DMS153 (cell line): ENCODE measurements at regions not wholly inside any gene's neighbourhood (a gene's known extent, or its start where the extent isn't known, plus 50 kb on each side); places are given as distances from the start of the nearest gene placed in this dataset.
A peak's percentile ranks its signal among the peaks of the same experiment; 100 is the strongest.
"Not testable (repeated sequence)": the region's sequence is repeated elsewhere in the genome, so short reads cannot be mapped to it uniquely, and the experiment has no call there.

Experiments
- DNase-seq: peaks from one replicate; lab custom pipeline; 2025; lab: John Stamatoyannopoulos, UW

DNA sequence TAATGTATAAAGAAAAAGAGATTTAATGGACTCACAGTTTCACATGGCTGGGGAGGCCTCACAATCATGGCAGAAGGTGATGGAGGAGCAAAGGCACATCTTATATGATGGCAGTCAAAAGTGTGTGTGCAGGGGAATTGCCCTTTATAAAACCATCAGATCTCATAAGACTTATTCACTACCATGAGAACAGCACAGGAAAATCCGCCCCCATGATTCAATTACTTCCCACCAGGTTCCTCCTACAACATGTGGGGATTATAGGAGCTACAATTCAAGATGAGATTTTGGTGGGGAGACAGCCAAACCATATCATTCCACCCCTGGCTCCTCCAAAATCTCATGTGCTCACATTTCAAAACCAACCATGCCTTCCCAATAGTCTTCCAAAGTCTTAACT is 82.5 kb upstream of the ANKRD1 start:
- DNase-seq: not testable (repeated sequence)

DNA sequence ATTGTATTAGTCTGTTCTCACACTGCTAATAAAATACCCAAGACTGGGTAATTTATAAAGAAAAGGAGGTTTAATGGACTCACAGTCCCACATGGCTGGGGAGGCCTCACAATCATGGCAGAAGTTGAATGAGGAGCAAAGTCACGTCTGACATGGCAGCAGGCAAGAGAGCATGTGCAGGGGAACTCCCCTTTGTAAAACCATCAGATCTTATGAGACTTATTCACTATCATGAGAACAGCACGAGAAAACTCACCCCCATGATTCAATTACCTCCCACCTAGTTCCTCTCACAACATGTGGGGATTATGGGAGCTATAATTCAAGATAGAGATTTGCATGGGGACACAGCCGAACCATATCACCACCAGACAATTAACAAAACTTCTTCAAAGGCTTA is 84.4 kb upstream of the ANKRD1 start:
- DNase-seq: not testable (repeated sequence)

DNA sequence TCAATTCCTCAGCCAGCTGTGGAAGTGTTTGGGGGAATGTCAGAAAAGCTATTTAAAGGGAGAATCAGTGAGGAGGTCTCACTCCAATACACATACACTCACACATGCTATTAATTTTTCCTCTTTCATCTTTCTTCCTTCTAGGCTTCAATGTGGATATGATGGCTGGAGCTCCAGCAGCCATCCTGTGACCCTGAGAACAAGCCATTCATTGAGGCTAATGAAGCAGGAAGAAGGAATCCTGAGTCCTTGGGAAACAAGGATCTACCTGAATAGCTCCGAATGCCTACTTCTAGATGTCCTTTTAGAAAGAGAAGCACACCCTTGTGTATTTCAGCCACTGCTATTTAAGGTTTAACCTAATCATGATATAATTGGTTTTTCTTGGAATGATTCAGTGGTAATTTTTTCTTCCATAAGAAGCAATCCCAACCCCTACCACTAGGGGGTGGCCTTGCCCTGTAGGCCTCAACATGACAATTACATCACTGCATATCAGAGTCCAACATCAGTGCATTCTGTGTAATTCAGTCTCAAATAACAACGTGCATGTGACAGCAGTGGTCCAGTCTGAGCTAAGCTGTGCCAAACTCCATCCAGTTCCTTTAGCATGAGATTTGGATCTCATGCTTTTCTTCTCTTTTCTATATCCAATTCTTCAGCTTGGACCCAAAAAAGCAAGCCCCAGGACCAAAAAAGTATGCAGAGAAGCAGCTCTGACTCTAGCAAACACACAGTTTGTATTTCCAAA is 85.3 kb upstream of the ANKRD1 start:
- peak; percentile 68 for DNase-seq

DNA sequence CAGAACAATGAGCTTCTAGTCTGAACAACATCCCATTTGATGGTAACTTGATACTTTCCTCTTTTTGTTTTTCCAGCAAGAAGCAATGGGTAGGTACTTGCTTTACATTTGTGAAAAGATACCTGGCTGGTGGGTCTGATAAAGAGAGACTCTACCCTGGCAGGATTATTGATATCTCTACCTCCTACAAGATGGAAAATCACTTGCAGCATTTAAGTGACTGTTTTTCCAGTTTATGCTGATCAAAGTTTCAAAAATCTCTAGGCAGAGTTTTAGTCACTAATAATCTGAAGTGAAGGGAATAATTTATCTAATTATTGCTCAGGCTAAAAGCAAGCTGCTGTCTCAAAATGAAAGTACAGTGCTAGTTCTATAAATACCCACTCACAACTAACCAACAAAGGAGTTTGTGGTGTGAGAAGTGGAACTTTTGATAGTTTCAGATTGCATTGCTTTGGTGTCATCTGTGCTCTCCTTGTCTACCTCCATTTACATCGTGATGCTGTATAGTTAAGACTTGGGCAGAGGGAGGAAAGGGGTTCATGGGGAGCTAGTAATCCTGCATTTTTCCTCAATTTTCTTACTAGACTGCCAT is 86.0 kb upstream of the ANKRD1 start:
- DNase-seq: no peak

DNA sequence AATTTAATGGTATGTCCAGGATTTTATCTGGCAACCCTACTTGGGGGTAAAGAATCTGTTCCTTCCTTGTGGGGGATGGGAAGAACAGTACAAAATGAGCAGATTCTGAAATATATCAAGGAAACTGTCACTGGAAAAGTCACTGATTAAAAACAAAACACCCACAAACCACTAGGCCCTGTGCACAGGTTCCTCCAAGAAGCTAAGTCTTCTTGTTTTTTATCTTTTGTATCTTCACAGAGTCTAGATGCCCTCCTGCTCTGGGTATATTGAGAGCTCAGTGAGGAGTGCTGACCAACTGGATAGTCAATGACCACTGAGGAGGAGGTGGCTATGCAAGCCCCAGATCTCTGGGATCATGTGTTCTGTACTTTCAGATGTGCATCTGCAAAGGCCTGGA is 86.8 kb upstream of the ANKRD1 start:
- no peak for DNase-seq

DNA sequence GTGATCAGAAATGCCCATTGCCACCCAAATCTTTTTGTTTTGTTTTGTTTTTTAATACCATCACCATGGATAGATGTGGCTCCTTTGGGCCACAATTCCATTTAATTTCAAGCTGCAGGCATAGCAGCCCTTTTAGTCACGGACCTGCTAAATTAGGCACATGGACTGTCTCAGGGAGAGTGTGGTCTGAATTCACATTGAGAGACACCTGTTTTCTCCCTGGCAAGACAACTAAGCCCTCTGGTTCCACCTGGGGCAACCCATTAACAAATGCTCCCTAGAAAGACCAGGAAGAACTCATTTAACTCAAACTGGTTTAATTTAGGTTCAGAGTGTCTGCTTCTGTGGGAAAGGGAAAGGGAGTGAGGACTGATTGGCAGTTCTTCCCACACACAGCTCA is 88.2 kb upstream of the ANKRD1 start:
- no peak for DNase-seq

DNA sequence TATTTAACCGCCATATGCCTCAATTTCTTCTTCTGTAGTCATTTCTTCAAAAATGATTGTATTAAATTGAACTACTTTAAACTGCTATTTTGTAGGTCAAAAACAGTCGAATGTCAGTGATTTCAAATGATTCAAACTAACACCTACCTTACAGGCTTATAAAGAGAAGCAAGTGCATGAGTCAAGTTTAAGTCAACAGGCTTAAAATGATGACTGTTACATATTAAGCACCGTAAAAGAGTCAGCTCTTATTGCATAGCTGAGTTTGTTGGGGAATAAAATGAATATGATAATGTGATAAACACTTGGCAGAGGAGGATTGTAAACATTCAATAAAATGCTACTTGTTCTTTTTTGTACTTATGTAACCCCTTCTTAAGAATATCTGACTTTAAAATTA is 90.1 kb upstream of the ANKRD1 start:
- DNase-seq: no peak

DNA sequence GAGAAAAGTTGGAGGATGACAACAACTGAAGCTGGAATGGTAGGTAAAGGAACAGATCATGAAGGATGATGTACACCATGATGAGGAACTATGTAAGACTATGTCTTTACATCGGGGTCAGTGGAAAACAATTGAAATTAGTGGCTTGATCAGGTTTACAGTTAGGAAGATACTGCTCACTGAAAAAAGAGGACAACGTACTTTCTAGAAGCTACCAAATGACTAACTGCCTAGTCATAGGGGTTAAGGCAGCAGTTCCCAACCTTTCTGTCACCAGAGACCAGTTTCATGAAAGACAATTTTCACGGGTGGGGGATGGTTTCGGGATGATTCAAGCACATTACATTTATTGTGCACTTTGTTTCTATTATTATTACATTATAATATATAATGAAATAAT is 91.6 kb upstream of the ANKRD1 start:
- no peak for DNase-seq

DNA sequence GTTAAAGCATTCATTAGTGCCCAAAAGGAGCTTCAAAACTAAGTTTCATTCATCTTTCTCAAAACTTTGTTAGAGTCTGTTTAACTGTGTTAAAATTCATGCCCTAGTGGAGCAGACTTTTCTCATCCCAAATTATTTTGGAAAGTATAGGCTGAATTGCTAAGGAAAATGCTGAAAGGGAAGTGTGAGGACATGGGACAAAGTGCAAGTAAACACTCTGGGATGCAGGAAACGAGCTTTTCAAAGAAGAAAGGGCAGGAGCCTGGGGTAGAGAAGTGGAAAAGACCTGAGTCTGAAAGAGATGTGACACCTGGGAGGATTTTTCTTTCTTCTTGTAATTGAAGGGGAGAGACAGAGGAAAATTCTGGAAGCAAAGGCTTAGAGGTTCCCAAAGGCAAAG is 93.1 kb upstream of the ANKRD1 start:
- DNase-seq: no peak

DNA sequence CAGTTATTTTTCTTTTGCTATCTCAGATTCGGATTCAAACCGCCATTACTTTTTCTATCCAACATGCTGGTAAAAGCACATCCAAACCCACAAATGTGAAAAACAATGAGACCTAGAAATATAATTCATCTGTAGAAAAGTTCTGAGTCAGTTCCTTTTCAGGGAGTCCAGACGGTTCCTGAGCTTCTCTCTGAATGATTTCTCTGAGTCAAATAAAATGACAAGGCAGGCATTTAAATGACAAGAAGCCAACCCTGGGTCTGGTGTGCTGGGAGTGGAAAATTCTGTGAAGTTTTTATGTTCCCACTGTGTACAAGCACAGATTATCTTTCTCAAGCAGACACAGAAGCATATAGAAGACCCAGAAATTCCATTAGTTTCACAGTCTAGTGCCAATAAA is 96.3 kb upstream of the ANKRD1 start:
- no peak for DNase-seq

DNA sequence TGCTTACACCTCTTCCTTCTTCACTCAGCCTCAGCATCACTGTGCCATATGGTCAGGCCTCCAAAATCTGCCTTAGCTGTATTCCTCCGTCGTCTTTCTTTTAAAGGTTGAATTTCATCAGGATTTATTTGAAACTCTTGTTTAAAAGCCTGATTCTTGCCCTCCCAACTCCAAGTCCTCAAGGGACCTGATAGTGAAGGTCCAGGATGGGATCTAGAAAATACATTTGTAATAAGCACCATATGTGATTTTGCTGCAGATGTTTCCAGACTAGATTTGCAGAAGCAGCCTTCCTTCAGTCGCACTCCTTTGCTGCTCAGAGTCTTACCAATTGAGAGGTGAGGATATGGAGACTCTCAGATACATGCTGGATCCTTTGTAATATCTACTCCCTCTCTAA is 101.0 kb upstream of the ANKRD1 start:
- DNase-seq: no peak

DNA sequence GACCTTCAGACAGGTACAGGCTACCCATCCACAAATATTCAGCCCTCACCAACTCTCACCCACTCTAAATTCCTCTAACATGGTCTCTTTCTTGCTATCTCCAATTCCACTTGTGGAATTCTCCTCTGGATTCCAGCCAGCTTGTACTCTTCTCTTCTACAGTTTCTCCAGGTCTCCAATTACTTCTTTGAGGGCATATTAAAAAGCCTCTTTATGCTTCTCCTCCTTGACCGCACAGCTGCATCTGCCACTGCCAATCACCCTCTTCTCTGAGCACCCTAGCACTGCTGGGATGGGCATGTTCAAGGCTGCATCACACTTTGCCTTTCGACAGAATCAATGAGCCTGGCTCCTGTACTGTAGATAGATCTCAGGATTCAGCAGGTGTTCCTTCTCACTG is 101.5 kb upstream of the ANKRD1 start:
- DNase-seq: no peak

DNA sequence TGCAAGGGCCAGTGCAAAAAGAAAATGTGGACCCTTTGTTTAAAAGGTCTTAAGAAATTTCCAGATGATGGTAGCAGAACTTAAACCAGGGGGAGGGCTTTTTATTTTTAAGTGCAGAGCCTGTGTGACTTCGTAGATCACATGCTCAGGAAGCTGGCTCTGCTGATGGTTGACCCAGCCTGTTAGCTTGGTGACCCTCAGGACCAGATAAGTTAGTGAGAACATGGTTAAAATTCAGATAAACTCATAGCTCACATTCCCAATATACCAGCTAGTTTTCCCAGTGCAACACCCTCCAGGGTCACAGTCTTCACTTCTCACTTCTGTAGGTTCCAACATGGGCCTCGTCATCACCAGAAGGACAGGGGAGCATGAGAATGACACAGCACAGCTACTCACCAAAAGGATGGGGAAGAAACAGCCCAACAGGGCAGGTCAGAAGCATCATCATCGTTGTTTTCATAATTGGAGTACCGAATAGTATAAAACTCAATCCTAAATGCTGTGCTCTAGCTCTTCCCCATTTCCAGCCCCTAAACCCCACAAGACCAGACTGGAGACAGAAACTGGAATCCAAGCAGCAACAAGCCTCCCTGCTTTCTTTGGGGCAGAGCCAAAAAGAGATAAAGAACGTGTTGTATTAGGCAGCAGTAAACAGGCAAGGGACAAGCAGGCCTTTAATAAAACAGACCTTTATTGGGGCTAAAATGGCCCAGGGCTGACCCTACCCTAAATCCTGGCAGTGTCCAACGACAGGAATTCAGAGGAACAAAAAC is 102.2 kb upstream of the ANKRD1 start:
- DNase-seq: no peak

DNA sequence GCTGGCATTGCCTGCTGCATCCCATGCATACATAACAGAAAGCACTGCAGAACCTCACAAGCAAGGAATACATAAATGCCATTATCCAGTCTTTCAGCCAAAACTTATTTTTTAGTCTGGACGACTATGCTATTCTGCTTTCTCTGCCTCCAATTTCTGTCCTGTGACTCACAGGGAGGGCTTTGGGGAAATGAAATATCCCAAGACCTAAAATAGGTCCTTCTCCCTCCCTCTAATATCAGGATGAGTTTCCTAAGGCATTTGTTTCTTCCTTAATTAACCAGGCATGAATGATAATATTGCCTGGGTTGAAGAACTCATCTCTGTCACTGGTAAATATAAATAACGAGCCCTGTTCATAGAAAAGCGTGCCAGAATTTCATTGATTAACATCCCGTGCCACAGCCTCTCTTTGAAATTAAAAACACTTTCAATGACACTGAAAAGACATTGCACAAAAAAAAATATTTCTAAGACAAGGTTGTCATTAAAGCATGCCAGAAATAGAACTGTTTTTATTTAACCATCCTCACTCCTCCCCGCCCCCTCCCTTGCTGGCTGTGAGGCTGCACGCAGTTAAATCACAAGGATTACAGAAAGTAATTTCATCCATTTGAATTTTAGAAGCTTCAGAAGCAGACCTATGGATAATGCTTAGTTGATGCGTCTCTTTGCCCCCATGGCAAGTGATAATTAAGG is 103.0 kb upstream of the ANKRD1 start:
- no peak for DNase-seq

DNA sequence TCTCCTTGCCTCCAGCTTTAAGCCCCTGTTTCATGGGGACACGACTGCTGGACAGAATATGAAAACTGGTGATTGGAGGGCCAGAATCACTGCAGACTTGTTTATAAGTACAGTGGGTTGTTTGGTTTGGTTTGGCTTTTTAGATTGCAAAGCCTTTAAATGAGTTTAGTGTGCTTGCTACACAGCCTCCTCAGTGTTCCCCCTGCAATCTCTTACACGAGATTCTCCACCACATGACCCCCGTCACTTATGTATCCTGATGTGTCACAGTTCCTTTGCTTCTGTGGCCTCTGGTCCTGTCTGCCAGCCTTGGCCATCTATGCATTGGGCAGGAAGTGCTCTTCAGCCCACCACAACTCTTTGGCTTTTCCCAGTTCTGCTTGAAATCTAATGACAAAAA is 103.7 kb upstream of the ANKRD1 start:
- no peak for DNase-seq

DNA sequence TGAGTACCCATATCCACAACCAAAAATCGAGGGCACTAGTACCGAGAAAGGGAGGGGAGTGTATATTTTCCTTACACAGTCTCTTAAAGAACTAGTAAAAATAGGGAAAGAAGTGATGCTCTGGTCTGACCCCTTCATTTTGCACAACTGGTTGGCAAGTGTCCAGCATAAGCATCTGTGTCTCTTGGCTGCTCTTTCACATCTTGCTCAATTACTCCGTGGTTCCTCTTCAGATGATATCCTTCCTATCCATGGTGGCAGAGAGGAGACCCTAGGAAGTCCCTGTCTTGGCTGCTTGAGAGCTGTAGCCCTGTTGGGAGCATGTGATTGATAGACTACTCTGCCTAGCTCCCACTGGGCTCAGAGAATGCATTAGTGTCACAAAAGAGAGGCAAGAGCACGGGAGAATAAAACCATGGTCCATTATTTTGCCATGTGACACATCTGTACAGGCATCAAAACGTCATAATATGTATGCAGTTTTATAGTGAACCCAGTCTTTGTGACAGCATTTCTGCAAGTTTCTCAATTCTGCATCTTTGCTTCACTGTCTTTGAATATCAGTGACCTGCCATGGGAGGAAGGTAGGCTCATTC is 111.8 kb upstream of the ANKRD1 start:
- DNase-seq: no peak

DNA sequence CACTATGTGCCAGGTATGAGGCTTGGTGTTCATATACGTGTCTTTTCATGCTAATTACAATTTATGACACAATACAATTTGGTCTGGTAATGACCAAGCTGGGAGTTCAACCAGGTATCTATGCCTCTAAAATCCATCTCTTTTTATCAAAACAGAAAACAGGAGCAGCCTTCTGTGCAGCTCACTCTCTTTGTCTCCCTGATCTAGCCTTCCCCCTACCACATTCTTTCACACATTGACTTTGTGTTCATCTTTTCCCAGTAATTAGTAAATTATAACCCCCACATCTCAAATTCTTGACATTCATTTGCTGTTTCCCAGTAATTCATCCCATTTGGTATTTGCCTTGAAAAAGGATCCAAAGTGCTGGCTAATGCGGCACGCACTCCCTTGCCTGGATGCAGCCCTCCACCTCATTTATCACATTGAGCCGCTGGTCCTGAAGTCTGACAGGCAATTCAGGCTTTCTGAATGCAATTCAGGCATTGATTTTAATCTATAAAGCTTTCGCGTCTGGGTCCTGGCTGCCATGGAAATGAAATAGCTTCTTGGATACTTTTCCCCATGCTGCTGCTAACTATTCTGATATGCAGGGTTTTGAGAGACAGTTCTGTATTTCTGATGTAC is 112.5 kb upstream of the ANKRD1 start:
- DNase-seq: no peak

DNA sequence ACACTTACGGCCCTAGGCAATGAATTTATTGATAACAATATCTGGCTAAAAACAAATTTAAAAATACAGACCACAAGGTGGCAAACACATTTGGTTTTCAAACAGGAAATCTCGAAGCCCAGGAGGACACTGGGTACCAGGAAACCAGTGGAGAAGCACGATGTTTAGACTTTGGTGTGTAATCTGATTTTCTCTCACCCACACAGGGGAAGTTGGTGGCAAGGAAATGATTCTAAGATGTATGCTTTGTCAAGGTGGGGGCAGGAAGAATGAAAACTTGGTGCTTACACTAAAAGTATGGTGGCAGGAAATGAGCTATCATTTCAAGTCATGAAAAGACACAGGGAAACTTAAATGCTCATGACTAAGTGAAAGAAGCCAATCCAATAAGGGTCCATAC is 113.2 kb upstream of the ANKRD1 start:
- DNase-seq: no peak

DNA sequence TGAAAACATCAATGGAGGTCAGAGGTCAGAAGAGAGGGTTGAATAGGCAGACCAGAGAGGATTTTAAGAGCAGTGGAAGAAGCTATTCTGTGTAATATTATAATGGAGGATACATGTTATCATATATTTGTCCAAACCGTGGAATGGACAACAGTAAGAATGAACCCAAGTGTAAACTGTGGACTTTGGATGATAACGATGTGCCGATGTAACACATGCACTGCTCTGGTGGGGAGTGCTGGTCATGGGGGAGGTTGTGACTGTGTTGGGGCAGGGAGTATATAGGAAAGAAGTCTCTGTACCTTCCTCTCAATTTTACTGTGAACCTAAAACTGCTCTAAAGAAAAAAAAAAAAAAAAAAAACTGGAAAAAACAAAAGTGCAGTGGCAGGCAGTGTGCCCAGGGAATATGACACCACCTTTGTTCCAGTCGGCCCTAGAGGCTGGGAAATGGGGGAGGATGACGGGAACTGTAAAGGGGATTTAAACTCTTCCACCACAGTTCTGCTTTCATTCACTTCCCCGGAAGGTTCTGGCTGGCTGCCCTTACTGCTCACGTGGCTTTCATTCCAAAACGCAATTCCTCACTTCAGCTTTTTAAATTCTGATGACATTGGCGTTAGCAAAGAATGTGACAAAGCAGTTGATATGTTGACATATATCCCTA is 113.7 kb upstream of the ANKRD1 start:
- DNase-seq: peak; percentile 19

DNA sequence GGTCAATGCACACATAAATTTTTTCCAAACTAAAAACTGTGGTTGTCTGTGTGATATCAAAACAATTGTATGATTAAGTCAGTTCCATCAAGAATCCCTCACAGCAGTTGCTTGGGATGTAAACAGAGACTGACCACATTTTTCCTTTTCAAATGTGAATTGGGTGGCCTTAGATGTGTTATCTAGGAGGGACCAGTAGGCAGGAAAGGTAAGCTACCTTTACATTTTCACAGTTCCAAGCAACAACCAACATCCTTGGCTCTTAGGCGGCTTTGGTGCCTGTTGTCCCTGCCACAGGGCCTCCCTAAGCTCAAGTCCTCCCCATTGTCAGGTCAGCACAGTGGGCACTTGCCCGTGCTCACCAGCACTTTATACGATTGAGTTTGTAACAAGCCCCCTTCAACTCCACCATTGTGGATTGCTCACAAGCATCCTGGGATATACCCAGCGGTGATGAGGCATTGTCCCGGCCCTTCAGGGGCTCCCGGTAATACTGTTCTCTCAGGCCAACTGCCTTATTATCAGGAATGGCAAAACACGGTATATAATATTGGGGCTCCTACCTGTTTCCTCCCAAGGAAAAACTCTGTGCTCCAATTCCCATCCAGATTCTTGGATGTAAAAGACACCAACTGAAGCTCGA is 114.9 kb upstream of the ANKRD1 start:
- no peak for DNase-seq
